Activated CD4-positive, CD25-positive, alpha-beta regulatory T cell (primary cell): ENCODE measurements at regions not wholly inside any gene's neighbourhood (a gene's known extent, or its start where the extent isn't known, plus 50 kb on each side); places are given as distances from the start of the nearest gene placed in this dataset.
"Not testable (repeated sequence)": the region's sequence is repeated elsewhere in the genome, so short reads cannot be mapped to it uniquely, and the experiment has no call there.

Source experiments
- DNase-seq, 4 experiments: peaks; one replicate each; lab custom pipeline; 2025; lab: John Stamatoyannopoulos, UW

DNA sequence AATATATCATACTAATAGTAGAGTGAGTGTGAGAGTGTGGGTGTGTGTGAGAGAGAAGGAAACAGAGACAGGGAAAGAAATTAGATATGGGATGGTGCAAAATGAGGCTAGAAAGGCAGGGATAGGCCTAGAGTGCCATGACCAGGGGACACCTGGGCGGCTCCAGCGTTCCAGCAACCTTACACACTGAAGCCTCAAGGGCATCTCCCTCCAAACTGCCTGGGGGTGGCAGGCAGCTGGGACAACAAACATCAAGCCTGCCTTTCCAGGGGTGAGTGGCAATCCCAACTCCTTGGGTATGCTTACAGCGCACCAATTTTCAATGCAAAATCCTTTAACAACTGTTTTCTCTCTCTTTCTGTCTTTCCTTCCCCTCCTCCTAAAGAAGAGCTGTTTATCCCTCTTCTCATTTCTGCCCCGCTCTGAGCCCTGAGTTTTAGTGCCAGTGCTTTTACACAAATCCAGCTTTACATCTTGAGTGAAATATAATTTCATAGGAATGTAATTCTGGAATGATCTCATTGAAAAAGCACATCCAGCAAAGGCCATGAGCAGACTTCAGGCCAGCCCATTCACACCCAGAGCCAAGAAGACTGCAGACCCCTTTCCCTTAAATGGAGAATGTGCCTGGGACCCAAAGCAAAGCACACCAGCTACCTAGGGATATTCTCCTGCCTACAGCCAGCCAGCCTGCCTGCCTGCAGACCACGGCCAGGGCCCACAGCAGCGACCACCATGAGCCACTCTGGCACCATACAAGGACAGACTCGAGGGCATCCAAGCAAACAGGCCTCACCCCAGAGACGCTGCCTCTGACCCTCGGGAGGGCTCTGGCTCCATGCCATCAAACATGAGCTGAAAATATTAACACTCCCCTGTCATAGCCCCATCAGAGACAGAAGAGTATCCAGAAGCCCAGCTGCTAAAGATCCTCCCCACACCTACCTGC, 90.3 kb downstream of the RPL27A start:
- no peak for DNase-seq

DNA sequence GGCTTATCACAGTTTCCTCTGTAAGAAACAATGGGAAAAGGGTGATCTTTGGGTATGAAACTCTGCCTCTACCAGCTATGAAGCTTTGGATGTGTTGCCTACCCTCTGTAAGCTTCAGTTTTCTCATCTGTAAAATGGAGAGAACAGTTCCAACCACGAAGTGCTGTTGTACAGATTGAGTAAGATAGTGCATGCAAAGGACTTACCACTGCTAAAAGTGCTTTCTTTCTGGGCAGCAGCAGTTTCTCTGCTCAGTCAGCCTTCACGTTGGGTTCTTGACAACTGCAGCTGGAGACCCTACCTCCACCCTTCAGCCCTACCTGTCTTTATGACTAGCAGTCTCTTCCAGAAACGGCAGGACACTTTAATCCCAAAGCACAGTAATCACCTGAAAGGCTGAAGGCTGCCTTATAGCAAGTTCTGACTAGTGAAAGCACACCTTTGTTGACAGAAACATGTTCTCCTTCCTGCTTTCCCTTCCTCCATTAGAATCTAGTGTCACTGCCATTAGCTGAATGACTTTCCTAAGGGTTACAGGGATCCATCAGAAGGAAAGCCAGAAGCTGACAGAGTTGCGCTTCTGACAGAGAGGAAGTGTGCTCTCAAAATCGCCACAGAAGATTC, 91.4 kb downstream of the RPL27A start:
- DNase-seq, result no peak

DNA sequence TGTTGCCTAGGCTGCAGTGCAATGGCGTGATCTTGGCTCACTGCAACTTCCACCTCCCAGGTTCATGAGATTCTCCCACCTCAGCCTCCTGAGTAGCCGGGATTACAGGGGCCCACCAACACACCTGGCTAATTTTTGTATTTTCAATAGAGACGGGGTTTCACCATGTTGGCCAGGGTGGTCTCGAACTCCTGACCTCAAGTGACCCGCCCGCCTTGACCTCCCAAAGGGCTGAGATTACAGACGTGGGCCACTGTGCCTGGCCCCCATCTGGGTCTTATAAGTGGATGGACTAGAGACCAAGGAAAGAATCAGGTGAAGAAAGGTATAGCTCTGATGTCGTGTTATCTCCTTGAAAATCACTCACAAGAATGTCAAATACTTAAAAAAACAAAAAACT, 92.3 kb downstream of the RPL27A start:
- DNase-seq, result not testable (repeated sequence)

DNA sequence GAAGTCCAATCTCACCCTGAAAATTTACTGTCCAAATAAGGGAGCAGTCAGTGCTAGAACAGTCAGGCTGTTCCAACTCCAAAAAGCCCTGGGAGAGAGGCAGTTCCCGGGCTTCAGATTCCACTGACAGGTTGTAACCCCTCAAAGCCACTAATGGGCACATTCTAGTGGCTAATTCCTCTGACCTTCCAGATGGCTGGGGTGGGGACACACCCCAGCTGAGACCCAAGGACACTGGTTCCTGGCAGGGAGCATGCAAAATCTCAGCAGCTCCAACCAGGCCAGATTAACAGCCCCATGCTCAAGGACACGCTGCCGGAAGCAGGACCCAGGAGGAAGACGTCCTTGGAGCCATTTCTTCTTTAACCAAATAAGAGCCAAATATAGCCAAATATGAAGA, 92.7 kb downstream of the RPL27A start:
- DNase-seq, result no peak

DNA sequence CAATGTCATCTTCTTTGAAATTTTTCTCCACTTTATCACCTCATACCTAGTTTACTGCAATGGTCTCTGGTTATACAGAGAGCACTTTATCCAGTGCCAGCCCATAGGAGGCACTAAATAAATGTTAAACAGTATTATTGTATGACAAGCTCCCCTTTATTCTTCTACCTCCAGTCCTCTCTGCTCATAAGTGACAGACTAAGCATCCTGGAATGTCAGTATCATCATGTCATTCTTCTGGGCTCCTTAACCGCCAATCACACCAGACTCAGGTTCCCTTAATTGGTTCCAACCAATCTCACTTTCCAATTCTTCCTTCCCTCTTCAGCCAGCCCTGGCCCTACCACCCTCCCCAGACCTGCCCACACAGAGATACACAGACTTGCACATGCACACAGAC, 93.1 kb downstream of the RPL27A start:
- no peak for DNase-seq

DNA sequence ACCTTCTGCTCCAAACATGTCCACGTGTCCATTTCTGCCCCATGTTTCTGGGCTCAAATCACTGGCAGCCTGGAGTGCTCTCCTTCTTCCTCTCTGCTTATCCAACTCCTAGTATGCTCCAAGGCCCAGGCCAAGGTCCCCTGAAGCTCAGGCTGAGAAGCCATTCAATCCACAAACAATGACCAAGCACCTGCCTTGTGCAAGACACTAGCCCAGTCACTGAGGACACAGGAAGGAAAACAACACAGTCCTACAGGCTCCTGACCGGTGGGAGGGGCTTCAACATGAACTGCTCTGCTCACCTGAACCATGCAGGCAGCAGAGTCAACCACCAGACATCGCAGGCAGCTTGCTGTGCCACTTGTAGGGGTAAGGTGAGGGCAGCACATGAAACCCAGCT, 93.6 kb downstream of the RPL27A start:
- no peak for DNase-seq

DNA sequence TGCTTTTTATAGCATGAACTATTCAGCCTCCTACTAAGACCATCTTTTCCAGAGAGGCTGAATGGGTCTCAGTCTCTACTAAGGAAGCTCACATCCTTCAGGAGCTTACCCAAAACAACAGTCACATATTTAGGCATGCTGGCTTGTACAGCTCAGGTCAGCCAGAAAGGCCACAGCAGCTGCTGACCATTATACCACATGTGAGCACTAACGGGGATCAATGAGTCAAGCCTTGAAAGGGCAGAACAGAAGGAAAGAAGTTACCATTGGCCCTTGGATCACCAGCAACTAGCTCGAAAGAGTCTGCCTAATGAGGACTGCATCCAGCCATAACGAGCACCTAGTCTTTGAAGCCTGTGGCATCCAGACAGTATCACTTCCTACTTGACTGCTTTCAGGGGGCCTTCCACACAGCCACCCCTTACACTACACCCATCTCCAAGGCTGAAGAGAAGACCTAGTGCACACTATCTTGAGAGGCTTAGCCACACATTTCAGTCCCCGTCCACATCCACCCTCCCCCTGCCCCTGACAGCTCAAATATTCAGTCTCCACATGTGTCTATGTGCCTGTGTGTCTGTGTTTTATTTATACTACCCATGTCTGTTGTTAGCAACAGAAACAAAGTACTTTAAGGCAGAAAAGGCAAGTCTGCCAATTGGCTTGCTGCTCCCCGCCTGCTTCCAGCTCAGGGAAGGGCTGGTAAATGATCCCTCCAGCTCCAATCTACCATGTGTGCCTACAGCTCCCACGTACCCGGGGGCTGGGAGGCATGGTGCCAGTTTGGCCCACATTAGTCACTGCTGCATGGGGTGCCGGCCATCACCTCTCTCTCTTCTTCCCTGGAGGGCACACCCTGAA, 95.5 kb downstream of the RPL27A start:
- DNase-seq, result no peak

DNA sequence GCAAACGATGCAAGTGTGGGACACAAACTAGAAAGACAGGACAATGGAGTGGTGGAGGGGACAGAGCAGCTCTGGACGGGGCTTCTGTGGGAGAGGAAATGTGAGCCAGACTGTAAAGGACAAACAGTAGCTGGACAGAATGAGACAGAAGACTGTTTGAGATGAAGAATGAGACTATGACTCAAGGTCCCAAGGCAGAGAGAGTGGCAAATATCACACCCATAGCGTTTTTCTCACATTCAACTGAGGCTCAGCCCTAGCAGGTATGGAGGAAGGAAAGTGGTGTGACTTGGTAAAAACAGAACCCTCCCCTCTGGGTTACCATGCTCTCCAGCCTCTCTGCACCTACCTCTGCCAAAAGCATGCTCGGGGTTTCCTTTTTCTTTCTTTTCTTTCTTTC, 96.5 kb downstream of the RPL27A start:
- DNase-seq, result no peak

DNA sequence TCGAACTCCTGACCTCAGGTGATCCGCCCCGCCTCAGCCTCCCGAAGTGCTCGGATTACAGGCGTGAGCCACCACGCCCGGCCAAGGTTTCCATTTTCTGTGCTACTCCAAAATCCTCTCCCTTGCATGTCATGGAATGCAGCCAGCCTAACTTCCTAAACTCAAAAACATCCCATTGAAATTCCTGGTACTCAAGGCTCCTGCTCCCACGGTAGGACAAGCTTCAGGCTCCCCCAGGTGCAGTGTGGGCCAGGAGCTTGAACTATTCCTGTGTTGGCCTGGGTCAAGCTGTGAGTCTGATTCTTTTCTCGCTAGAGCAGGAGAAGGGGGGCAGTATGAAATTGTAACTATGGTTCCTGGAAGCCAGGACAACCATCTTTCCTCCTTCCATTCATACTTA, 97.1 kb downstream of the RPL27A start:
- no peak for DNase-seq

DNA sequence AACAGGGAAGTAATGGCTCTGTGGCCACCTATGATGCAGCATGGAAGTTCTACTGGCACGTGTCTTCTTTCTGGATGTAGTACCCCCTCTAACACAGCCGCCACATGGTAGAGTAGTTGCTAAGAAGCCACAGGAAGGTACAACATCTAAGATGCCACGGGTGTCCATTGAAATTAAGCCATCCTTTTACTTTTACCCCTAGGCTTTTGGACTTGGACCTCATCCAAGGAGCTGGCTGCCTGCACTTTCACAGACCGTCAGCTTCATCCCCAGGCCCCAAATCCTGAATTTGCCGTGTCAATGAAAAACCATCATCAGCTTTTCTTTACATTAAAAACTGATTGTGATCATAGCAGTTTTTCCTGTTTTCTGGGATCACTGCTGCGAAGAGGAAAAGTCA, 102.4 kb downstream of the RPL27A start:
- no peak for DNase-seq

DNA sequence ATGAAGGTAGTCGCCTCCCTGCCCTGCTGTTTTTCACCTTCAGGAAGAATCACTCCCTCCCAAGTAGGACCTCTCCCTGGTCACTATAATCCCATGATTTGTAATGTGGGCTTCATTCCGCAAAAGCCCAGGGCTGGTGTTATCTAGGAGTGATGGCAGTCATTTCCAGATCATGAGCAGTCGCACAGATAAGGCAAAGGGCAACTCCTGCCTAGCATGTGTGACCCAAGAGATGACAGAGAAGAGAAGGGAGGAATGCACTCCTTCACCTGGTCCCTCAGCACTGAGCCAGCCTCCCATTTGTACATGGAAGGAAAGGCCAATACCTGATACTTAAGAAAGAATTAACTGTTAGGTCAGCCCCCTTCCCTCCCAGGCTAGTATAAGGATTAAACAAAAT, 102.9 kb downstream of the RPL27A start:
- no peak for DNase-seq

DNA sequence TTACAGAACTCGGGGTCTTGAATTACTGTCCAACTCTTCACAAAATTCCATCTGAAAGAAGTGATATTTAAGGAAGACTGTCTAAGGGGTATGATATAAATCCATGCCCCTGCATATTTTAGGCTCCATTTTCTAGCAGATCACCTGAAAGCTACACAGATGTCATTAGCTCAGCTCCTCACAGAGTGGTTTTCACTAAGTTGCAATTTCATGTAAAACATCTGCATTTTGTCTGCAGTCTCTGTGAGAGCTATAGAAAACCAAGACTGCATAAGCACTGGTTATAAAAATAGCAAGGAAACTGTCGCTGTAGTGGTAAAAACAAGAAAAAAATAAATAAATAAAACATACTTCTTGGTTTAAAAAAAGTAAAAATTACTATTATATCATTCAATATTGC, 103.4 kb downstream of the RPL27A start:
- DNase-seq, result no peak

DNA sequence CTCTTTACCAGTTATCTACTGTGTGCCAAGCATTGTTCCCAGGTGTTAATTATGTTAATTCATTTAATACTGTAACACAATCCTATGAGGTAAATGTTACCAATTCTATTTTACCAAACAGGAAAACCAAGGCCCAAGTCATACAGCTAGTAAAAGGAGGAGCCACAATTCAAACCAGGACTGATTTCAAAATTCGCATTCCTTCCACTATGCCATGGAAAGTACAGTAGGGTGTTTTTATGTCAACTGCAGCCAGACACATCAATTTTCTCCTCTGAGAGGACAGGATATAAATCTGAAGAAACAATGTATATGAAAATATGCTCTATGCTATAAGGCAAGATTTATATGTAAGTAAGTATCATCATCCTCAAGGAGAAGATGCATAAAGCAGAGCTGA, 104.3 kb downstream of the RPL27A start:
- DNase-seq, result no peak

DNA sequence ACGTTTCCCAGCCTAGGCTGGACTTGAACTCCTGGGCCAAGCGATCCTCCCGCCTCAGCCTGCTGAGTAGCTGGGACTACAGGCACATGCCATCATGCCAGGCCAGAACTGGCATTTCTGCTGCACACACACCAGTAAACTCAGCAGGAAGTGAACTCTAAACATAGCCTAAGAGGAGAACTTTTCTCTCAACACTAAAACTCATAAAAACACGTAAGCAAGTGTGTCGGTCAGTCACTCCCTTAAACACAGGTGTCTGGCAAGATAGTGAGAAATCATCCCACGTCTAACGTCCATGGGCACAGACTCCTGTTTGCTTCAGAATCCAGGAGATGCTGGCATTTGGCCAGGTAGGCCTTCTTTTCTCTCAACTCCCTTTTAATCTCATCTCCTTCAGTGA, 104.8 kb downstream of the RPL27A start:
- no peak for DNase-seq

DNA sequence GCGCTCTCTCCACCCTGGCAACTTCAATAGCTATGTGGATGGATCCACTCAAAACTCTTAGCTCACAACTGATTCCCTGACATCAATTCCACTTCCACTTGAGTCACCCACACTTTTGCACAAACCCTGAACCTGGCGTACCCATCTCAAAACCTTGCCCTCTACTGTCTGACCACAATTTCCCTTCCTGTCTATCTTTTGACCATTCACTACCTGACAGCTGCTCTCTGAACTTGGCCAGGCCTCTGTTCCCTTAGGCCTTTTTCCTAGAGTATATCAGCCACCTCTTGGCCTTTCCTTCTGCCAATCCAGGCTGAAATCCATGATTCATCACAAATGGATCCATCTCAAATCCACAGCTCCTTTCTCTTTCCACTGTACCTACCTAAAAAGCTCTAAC, 106.0 kb downstream of the RPL27A start:
- no peak for DNase-seq

DNA sequence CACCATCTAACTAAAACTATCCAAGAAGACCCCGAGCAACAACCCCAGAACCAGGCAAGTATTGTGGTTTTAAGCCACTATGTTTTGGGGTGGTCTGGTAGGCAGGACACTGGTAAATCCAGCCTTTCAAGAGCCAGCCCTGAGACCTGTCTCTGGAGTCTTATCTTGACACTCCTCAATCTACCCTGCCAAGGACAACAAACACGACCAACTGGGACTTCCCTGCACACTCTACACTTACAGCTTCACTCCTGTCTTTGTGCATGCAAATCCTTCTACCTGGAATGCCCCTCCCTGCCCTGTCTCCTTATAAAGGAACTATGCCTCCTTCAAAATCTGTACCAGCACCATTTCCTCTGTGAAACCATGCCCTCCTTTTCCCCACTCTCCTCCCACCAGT, 107.3 kb downstream of the RPL27A start:
- no peak for DNase-seq

DNA sequence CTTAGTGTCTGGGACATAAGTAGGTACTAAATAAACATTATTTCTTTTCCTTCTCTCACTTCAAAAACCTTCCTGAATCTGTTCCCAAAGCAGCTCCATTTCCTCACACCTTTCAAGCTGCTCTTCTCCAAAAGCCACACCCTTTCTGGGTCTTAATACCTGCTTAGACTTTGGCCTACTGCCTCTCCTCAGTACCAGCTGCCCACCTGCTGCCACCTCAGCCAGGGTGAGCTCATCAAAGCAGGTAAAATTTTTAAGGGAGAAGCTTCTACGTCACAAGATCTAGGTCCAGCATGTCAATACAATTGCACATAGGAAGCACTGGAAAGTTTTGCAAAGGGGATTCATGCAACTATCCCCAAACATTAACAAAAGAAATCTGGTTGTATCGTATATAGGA, 108.4 kb downstream of the RPL27A start:
- DNase-seq, result no peak

DNA sequence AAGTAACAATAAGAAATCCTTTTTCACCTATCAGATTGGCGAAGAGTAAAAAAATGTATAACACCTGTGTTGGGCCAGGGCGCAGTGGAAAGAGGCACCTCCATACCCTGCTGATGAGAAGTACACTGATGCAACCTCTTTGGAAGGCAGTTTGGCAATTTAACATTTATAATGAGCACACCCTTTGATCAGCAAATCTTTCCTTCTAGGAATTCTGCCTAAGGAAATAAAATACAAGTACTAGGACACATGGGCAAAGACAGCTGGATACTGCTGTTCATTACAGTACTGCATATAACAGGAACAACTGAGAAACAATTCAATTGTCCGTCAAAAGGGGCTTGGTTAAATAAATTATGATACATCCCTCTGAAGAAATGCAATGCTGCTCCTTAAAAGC, 110.1 kb downstream of the RPL27A start:
- no peak for DNase-seq

DNA sequence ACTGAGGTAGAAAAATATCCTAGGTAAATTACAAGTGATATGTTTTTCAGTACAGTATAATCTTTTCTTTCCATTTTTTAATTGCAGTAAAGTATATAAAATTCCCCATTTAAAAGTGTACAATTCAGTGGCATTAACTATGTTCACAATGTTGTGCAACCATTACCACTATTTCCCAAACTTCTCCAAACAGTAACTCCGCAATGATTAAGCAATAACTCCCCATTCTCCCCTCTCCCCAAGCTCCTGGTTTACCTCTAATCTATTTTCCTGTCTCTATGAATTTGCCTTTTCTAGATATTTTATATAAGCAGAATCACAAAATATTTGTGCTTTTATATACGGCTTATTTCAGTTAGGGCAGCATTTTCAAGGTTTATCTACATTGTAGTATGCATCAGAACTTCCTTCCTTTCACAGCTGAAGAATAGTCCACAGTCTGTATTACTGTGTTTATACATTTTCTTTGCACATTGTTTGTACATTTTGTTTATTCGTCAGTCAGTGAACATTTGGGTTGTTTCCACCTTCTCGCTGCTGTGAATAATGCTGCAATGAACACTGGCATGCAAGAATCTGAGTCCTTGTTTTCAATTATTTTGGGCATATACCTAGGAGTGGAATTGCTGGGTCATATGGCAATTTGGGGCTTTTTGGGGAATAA, 110.7 kb downstream of the RPL27A start:
- no peak for DNase-seq

DNA sequence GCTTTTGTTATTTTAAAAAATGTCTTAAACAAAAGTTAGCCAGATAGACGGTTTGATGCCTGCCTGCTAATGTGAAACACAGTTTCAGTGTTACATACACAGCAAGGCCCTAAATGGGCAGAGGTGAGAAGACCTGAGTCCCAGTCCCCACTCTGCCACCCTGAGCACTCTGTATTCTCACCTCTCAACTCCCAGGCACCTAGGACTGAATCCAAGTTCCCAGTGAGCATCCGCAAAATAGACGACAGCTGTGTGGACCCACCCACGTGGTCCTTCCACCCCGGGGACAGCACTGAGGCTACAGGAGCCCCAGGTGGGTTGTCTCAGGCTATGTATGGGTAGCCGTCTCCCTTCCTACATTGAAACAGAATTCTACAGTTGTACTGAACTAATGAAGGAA, 111.5 kb downstream of the RPL27A start:
- DNase-seq, result no peak

DNA sequence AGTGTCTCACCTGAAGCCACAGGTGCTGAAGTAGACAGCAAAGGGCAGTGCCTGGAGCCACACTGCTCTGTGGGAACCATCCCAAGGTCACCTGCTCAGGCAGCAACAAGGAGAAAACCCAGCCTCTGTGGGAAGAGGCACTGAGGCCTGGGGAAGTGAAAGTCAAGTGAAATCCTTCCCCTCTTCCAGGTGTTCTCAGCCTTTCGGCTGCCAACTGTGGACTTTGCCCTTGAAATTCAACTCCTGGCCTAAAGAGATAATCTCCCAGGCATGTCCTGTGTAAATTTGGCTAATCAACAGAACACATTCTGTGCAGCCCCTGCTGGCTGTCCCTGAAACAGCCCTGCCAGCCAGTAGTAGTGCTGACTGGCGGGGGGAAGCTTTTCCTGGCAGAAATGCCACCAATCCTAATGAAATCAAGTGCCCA, 112.1 kb downstream of the RPL27A start:
- DNase-seq, result no peak

DNA sequence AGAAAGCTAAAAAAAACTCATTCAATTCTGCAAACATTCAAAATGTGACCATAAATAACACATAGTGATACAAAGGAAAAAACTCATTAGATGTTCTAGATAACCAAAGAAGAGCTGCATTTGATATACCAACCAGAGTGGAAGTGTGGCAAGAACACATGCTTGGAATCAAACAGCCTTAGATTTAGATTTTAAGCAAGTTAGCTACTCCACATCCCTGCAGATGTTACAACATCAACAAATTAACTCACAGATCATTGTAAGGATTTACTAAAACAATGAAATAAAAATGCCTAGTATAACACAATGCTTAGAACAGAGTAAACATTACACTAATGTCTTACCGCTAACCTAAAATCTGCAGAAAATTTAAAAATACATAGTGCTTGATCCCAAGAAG, 114.0 kb upstream of the AKIP1 start:
- DNase-seq, result no peak
